Breast epithelium (tissue), 3 donors: ENCODE measurements at regions not wholly inside any gene's neighbourhood (a gene's known extent, or its start where the extent isn't known, plus 50 kb on each side); places are given as distances from the start of the nearest gene placed in this dataset.

ENCODE experiments used
- POLR2A ChIP-seq: fragments of 450-650 bp; IDR thresholded peaks from one replicate; pipeline ENCODE4 v1.6.1; 2016; ENCODE audit warnings: antibody characterized with exemption, mild to moderate bottlenecking, moderate library complexity
- TF ChIP-seq, protein P1 (sequence below), 3 donors: fragments of 450-650 bp; IDR thresholded peaks; one replicate each; pipeline ENCODE4 v1.5.1; 2016 to 2017; ENCODE audit warnings: antibody characterized with exemption in 3 of 3, mild to moderate bottlenecking in 3 of 3, moderate library complexity in 3 of 3

DNA sequence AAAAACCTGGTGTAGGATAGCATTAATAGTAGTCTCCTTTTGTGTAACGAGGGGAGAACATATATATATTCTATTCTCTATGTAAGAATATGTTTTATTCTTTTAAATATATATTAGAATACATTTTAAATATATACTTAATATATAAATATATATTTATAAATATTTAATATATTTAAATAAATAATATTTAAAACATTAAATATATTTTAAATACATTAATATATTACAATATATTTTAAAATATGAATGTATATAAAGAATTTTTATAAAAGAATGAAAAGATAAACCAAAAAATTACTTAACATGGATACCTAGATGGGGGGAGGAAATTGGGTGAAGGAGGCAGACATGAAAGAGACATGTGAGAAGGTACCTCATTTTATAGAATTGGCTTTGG lies 53.0 kb upstream of the ZNF831 start:
- TF ChIP-seq, protein P1, sequence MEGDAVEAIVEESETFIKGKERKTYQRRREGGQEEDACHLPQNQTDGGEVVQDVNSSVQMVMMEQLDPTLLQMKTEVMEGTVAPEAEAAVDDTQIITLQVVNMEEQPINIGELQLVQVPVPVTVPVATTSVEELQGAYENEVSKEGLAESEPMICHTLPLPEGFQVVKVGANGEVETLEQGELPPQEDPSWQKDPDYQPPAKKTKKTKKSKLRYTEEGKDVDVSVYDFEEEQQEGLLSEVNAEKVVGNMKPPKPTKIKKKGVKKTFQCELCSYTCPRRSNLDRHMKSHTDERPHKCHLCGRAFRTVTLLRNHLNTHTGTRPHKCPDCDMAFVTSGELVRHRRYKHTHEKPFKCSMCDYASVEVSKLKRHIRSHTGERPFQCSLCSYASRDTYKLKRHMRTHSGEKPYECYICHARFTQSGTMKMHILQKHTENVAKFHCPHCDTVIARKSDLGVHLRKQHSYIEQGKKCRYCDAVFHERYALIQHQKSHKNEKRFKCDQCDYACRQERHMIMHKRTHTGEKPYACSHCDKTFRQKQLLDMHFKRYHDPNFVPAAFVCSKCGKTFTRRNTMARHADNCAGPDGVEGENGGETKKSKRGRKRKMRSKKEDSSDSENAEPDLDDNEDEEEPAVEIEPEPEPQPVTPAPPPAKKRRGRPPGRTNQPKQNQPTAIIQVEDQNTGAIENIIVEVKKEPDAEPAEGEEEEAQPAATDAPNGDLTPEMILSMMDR (IDR thresholded peaks at IDR 0.05) = no peak
- no peak for TF ChIP-seq POLR2A
